ENCODE measurements at regions not wholly inside any gene's neighbourhood (a gene's known extent, or its start where the extent isn't known, plus 50 kb on each side); places are given as distances from the start of the nearest gene placed in this dataset.

GRCh38 chr14:84523746-84524145 lies 1006.2 kb upstream of the FLRT2 start:
- TF ChIP-seq EZH2 (IDR thresholded peaks at IDR 0.05; ENCODE audit: borderline replicate concordance, low read length) = no peak
- no peak for TF ChIP-seq CTCF (IDR thresholded peaks at IDR 0.05; ENCODE audit: low read length)
